H1 (cell line): ENCODE measurements at regions not wholly inside any gene's neighbourhood (a gene's known extent, or its start where the extent isn't known, plus 50 kb on each side); places are given as distances from the start of the nearest gene placed in this dataset.

Source experiments
- CBX8 ChIP-seq: fragments of 300-800, 300-1000 bp; sonication (generic); IDR thresholded peaks from 2 replicates; pipeline ENCODE4 v1.7.1; 2016; ENCODE audit warnings: low read depth, low read length, borderline replicate concordance
- KDM5A ChIP-seq: fragments of 200-600 bp; IDR thresholded peaks from 2 replicates; pipeline ENCODE4 v1.7.1; 2012; ENCODE audit warnings: mild to moderate bottlenecking, low read length, inconsistent platforms, mixed read lengths
- MAFK ChIP-seq: IDR thresholded peaks from 2 replicates; pipeline ENCODE4 v1.6.1; 2012; ENCODE audit warnings: low read depth, mild to moderate bottlenecking, improper control_type of control experiment, low read length
- RXRA ChIP-seq: IDR thresholded peaks from 2 replicates; pipeline ENCODE4 v1.6.1; 2011; ENCODE audit warnings: low read depth, mild to moderate bottlenecking, low read length, moderate library complexity; ENCODE audit not compliant: insufficient read depth
- SIX5 ChIP-seq: IDR thresholded peaks from 2 replicates; pipeline ENCODE4 v1.6.1; 2011; ENCODE audit warnings: mild to moderate bottlenecking, low read depth, low read length

DNA sequence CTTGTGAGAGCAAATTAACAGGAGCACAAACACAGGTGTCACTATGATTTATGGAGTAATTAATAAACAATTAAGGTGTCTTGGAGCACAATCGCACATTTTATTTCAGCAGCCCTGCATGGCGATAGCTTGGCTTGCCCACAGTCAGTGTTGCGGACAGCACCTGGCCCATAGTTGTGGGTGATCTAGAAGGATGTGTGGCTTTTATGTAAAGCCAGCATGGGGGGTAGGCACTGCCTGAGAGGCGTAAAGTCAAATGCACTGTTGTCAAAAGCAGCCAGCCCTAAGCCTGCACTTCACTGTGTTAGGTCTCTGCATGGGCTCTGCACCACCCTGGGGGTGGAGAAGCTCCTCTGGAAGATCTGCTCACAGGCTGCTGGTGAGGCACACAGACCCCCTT, 177.4 kb upstream of the PPP2R3A start (continued):
- TF ChIP-seq SIX5 (no peak), KDM5A (no peak), CBX8 (no peak), RXRA (no peak), MAFK (no peak)
- TF ChIP-seq, all 59 proteins: peak for 0
